PFSK-1 (cell line): ENCODE measurements at regions not wholly inside any gene's neighbourhood (a gene's known extent, or its start where the extent isn't known, plus 50 kb on each side); places are given as distances from the start of the nearest gene placed in this dataset.

ENCODE experiments used
- FOXP2 ChIP-seq: optimal IDR thresholded peaks from 2 replicates; pipeline ENCODE3; 2011; ENCODE audit warnings: borderline replicate concordance, control low read depth, inconsistent platforms; ENCODE audit not compliant: insufficient read depth; ENCODE audit errors: extremely low read length, extremely low read depth
- POLR2AphosphoS5 ChIP-seq: IDR thresholded peaks from 2 replicates; pipeline ENCODE4 v1.6.1; 2012; ENCODE audit warnings: low read depth, mild to moderate bottlenecking, control low read depth, low read length, moderate library complexity
- REST ChIP-seq, 2 experiments: IDR thresholded peaks; 2 replicates each; pipeline versions ENCODE4 v1.6.1 to v1.8.0; 2011 to 2012; ENCODE audit warnings: low read depth in 2 of 2, low read length in 2 of 2, control low read depth in 1 of 2, inconsistent platforms in 1 of 2, mild to moderate bottlenecking in 1 of 2, moderate library complexity in 1 of 2; ENCODE audit not compliant: insufficient read depth in 1 of 2
- SIN3A ChIP-seq: IDR thresholded peaks from 2 replicates; pipeline ENCODE4 v1.6.1; 2012; ENCODE audit warnings: mild to moderate bottlenecking, low read length, moderate library complexity, borderline replicate concordance; ENCODE audit not compliant: insufficient read depth
- TAF1 ChIP-seq: IDR thresholded peaks from 2 replicates; pipeline ENCODE4 v1.6.1; 2012; ENCODE audit warnings: low read length, control low read depth, borderline replicate concordance; ENCODE audit not compliant: insufficient read depth

GRCh38 chr14:27623782-27624181, 1025.9 kb upstream of the NOVA1 start:
- no peak for TF ChIP-seq POLR2AphosphoS5
- no peak for TF ChIP-seq FOXP2
- no peak for TF ChIP-seq TAF1
- no peak for TF ChIP-seq SIN3A
- TF ChIP-seq REST (IDR thresholded peaks at IDR 0.05; ENCODE audit: insufficient read depth in 1 of 2, low read depth in 2 of 2, low read length in 2 of 2), result no peak

DNA sequence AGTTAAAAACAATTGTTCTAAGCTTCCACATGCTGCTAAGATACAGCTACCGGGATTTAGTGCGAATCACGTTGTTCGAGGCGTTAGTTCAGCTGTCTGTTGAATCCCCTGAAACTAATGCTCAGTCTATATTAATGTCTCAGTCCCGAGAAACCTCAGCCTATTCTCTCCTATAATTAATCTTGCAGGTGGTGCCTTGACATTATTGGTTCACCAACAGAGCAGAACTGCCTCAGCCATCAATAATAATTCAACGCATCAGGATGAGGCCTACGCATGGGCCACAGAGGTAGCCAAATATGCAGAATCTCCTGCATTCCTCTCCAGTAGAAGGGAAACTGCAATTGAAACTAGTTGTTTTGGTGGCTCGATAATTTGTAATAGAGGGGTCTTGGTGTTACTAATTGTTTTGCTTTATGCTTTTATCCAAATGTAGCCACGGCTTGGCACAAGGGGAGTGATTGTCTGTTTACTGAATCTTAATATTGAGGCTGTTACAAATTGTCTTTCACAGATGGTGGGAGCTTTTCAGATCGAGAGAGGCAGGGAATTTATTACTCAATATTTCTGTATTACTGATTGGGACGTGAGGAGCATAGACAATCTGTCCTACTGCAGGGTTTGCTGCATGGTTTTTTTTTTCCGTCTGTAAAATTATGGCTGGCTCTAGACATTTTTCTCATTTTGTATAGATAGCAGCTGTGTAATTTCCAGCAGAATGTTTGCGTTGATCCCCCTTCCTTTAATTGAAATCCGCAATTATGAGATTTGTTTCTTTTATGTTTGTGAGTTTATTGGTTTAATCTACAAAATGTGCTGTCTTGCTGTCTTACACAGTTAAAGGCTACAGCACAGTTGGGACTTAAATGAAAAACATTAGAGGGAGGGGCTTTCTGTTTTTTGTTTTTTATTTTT, 1036.5 kb upstream of the NOVA1 start:
- TF ChIP-seq TAF1 (no peak), REST (IDR thresholded peaks at IDR 0.05; ENCODE audit: insufficient read depth in 1 of 2, low read depth in 2 of 2, low read length in 2 of 2) (no peak), FOXP2 (no peak), SIN3A (no peak), POLR2AphosphoS5 (no peak)

DNA sequence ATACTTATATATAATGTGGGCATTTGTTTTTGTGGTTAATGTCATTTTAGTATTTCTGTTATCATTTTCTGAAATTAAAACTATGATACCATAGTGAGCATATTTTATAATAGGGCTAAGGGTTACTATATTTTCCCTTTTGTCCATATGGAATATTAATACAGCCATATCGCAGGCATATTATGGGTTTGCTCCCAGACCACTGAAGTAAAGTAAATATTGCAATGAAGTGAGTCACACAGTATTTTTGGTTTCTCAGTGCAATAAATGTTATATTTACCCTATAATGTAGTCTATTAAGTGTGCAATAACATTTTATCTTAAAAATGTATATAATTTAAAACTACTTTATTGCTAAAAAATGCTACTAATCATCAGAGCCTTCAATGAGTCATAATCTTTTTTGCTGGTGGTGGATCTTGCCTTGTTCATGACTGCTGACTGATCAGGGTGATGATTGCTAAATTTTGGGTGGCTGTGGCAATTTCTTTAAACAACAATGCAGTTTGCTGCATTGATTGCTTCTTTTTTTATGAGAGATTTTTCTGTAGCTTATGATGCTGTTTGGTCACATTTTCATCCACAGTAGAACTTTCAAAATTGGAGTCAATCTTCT, 1044.5 kb upstream of the NOVA1 start:
- TF ChIP-seq FOXP2 (no peak), TAF1 (no peak), REST (IDR thresholded peaks at IDR 0.05; ENCODE audit: insufficient read depth in 1 of 2, low read depth in 2 of 2, low read length in 2 of 2) (no peak), SIN3A (no peak), POLR2AphosphoS5 (no peak)

- TF ChIP-seq TAF1, result no peak
- no peak for TF ChIP-seq POLR2AphosphoS5
- TF ChIP-seq SIN3A, result no peak
- TF ChIP-seq FOXP2, result no peak
- no peak for TF ChIP-seq REST (IDR thresholded peaks at IDR 0.05; ENCODE audit: insufficient read depth in 1 of 2, low read depth in 2 of 2, low read length in 2 of 2)
Observed at GRCh38 chr14:27660683-27661082, 1062.8 kb upstream of the NOVA1 start.
